ENCODE measurements at regions not wholly inside any gene's neighbourhood (a gene's known extent, or its start where the extent isn't known, plus 50 kb on each side); places are given as distances from the start of the nearest gene placed in this dataset.

DNA sequence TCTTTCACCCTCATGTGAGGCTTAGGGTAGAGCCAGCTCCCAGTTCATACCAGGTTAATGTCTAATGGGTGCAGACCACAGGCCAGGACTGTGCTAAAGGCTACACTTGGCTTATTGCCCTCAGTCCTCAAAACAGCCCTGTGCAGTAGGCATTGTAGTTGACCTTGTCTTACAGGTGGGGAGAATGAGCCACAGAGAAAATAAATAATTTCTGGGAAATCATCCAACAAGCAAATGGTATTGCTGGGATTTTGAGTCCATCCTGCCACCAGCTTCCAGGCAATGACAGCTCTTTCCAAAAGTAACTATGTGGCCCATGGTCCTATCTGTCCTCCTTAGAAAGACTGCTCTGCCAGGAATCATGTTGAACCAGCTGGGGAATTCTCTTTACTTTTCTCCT, 450.0 kb downstream of the GADD45G start:
- H3K27me3 ChIP-seq (replicated peaks): no peaks in the 10 kb centered on the region
- in situ Hi-C loops (cut with HindIII; ENCODE audit: low pct_ligation_motif_present, low sequenced_read_pairs): no loop called here
- DNase-seq: no peak
- no peaks in the 10 kb centered on the region for H3K36me3 ChIP-seq (replicated peaks)
- no peak for TF ChIP-seq CTCF (IDR thresholded peaks at IDR 0.05; ENCODE audit: low read depth, low read length, missing control alignments)
- H3K4me3 ChIP-seq (ENCODE audit: low read depth, low read length): no peak overlapping the region
- no peak overlapping the region for H3K27ac ChIP-seq

GRCh38 chr9:90055226-90055625, 450.4 kb downstream of the GADD45G start:
- DNase-seq: no peak
- Histone ChIP-seq H3K27me3 (replicated peaks) (no peaks in the 10 kb centered on the region), H3K4me3 (ENCODE audit: low read depth, low read length) (no peak overlapping the region), H3K27ac (no peak overlapping the region), H3K36me3 (replicated peaks) (no peaks in the 10 kb centered on the region)
- TF ChIP-seq CTCF (IDR thresholded peaks at IDR 0.05; ENCODE audit: low read depth, low read length, missing control alignments): no peak
- in situ Hi-C loops (cut with HindIII; ENCODE audit: low pct_ligation_motif_present, low sequenced_read_pairs): no loop called here

DNA sequence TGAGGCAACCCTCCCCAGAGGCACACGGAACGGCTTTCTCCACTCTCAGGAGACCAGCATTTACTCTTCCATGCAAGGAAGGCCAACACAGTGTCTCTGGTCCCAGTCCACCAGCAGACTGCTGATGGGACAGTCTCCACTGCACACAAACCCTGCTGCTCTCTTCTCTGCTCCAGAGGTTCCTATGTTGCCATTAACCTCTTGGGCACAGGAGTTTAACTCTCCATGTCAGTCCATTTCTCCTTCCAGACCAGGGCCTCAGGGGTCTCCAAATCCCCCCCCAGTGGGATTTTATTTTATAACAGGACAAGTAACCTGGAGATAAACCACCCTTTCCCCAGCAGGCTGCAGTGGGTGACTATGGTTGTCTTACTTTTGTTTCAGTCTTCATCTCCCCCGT, 452.5 kb downstream of the GADD45G start:
- TF ChIP-seq CTCF (IDR thresholded peaks at IDR 0.05; ENCODE audit: low read depth, low read length, missing control alignments): no peak
- Histone ChIP-seq H3K36me3 (replicated peaks) (no peaks in the 10 kb centered on the region), H3K27ac (no peak overlapping the region), H3K27me3 (replicated peaks) (no peaks in the 10 kb centered on the region), H3K4me3 (ENCODE audit: low read depth, low read length) (no peak overlapping the region)
- no peak for DNase-seq
- in situ Hi-C loops (cut with HindIII; ENCODE audit: low pct_ligation_motif_present, low sequenced_read_pairs): no loop called here

DNA sequence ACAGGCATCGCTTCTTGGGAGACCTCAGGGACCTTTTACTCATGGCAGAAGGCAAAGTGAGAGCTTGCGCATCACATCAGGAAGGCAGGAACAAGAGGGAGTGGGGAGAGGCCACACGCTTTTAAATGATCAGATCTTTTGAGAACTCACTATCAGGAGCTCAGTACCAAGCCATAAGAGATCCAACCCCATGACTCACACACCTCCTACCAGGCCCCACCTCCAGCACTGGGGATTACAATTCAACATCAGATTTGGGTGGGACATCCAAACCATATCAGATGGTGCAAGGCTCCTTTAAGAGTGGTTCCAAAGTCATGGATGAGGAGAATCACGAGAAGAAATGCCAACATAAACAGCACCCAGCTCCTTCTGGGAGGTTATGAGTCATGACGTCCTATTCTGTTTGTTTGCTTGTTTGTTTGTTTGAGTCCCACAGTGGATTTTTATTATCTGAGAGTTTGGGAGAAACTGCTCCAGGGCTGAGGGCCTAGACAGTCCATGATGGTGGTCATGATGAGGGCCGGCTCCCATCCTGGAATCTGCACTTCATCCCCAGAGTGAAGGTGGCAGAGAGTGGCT, 453.5 kb downstream of the GADD45G start:
- Histone ChIP-seq H3K27ac (no peak overlapping the region), H3K27me3 (replicated peaks) (no peaks in the 10 kb centered on the region), H3K4me3 (ENCODE audit: low read depth, low read length) (no peak overlapping the region), H3K36me3 (replicated peaks) (no peaks in the 10 kb centered on the region)
- no peak for TF ChIP-seq CTCF (IDR thresholded peaks at IDR 0.05; ENCODE audit: low read depth, low read length, missing control alignments)
- in situ Hi-C loops (cut with HindIII; ENCODE audit: low pct_ligation_motif_present, low sequenced_read_pairs): no loop called here
- no peak for DNase-seq

DNA sequence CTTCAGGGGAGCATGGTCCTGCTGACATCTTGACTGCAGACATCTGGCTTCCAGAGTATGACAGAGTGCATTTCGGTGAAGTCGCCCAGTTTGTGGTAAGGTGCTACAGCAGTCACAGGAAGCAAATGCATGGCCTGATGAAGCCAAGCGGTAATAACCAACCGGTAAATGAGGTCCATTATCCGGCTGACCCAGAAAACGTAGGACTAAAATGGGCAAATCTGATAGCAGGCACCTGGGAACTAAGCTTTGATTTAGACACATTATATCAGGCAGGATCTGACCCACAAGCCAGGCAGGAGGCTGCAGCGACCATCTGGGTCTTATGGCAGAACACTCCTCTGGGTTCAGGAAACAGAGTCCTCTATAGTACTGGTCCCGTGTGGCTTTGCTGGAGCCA, 454.6 kb downstream of the GADD45G start:
- Histone ChIP-seq H3K27ac (no peak overlapping the region), H3K36me3 (replicated peaks) (no peaks in the 10 kb centered on the region), H3K27me3 (replicated peaks) (no peaks in the 10 kb centered on the region), H3K4me3 (ENCODE audit: low read depth, low read length) (no peak overlapping the region)
- in situ Hi-C loops (cut with HindIII; ENCODE audit: low pct_ligation_motif_present, low sequenced_read_pairs): no loop called here
- no peak for TF ChIP-seq CTCF (IDR thresholded peaks at IDR 0.05; ENCODE audit: low read depth, low read length, missing control alignments)
- DNase-seq: no peak

DNA sequence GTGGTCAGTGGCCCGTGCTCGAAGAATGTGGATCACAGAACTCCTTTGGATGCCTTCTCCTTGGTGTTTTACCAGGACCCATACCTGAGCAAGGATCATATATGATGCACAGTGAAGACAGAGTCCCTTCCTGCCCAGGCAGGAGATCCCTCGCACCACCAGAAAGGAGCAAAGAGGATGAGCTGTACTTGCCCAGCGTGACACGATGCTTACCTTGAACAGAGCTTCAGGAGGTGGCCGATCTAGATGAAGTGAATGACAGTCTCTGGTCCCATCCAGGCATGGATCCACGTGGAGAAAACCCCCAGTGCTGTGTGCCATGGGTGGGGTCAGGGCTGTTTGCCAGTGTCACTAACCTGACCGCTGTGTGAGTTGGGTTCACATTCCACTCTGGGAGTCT, 455.4 kb downstream of the GADD45G start:
- in situ Hi-C loops (cut with HindIII; ENCODE audit: low pct_ligation_motif_present, low sequenced_read_pairs): no loop called here
- H3K4me3 ChIP-seq (ENCODE audit: low read depth, low read length): no peak overlapping the region
- no peaks in the 10 kb centered on the region for H3K36me3 ChIP-seq (replicated peaks)
- no peak for TF ChIP-seq CTCF (IDR thresholded peaks at IDR 0.05; ENCODE audit: low read depth, low read length, missing control alignments)
- DNase-seq: no peak
- no peaks in the 10 kb centered on the region for H3K27me3 ChIP-seq (replicated peaks)
- no peak overlapping the region for H3K27ac ChIP-seq

Measured in brain microvascular endothelial cell (primary cell).